GM19035 (cell line): ENCODE measurements at regions not wholly inside any gene's neighbourhood (a gene's known extent, or its start where the extent isn't known, plus 50 kb on each side); places are given as distances from the start of the nearest gene placed in this dataset.
"Not testable (repeated sequence)": the region's sequence is repeated elsewhere in the genome, so short reads cannot be mapped to it uniquely, and the experiment has no call there.

Experiments used
- ATAC-seq: cut with Tn5 transposase; IDR thresholded peaks from one replicate; pipeline ENCODE4 v1.9.1; 2021; ENCODE audit not compliant: unreplicated experiment

DNA sequence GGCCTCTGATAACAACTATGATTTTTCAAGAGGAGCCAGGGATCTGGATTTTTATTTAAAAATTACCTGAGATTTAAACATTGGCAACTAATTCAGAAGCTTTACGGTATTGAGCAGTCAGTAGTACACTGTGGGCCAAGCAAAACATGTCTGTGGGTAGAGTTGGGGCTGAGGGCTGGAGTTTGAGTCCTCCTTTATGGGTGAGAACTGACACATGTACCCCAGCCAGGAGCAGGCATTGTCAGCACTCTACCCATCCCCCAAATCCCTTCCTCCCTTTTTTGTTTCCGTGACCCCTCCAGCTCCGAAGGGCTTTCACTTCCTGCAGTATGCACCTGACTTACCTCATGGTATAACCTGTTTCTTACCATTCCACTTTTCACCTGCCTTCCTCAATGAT lies 131.4 kb downstream of the SNX5 start:
- ATAC-seq = no peak

DNA sequence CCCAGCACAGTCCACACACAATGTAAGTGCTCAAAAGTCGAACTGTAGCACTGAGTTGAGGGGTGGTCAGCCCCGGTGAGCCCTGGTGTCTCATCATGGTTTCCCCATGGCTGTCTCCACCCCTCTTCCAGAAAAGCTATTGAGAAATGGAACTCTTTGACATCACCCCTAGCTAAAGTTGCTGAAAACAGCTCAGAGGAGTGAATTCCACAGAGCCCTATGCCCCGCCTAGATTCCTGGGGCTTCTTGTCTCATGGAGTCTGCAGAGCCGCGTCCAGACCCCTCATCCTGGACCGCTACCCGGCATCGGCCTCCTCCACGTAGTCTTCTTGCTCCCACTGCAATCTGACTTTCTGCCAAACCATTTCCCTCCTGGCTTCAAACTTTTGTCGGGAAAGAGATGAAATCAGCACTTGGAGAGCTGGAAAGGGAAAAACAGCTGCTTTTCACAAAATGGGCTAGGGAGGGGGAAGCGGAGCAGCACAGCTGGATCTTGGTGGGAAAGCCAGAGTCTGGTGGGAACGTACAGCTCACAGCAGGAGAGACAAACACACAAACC lies 132.2 kb downstream of the SNX5 start:
- ATAC-seq = no peak

DNA sequence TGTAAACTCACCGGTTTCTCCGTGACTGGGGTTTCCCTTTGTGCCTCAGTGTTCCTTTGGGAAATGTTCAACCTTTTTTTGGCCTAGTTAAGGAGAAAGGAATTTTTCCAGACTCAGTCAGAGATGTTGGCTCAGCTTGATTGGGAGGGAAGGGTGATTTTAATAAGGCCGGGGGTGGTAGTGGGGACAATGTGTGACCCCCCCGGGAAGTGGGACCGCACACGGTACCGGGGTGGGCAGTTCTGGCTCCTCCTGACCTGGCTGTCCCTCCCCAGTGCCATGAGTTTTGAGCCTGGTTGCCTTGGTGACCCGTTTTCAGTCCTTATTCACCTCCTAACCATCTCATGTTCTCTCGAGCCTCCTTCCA lies 132.7 kb downstream of the SNX5 start:
- no peak for ATAC-seq

DNA sequence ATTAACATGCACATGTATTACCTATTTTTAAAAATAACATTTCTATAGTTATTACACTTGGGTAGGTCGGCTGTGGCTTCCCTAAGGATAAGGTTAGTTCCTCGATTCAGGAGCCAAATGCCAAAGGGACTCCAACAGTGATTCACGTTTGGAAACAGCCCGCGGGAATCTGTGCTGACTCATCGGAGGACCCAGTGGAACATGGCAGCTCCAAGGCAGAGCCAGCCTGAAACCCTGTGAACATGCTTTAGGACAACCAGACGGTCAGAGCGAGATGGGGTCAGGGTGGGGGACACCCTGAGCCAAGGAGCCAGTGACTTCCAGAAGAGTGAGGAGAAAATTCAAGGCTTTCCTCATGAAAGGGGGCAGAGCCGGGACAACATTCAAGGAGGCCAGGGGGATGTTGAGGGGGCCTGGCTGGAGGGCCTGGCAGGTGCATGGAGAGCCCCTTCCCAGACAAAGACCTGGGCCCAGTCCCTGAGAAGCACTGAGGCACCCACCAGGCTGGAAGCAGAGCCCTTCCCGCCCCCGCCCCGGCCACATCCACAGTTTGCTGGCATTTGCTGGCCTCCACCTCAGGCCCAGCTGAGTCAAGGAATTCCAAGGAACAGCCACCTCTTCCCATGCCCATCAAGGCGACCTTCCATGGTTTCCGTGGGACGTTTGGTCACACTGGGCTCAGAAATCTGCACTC lies 133.2 kb downstream of the SNX5 start:
- ATAC-seq = no peak

DNA sequence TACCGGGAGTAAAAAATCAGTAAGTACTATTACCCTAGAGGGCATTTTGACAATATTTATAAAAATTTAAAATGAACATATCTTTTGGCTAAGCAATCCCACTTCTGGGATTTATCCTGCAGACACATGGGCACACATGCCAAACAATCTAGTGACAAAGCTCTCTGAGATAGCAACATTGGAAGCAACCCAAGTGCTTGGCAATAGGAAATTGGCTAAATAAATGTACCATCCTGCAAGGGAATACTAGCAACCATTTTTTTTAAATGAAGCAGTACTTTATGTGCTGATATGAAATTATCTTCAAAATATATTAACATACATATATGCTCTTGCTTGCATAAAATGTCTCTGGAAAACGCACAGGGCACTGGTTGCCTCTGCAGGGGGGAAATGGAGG lies 133.8 kb downstream of the SNX5 start:
- ATAC-seq = no peak

DNA sequence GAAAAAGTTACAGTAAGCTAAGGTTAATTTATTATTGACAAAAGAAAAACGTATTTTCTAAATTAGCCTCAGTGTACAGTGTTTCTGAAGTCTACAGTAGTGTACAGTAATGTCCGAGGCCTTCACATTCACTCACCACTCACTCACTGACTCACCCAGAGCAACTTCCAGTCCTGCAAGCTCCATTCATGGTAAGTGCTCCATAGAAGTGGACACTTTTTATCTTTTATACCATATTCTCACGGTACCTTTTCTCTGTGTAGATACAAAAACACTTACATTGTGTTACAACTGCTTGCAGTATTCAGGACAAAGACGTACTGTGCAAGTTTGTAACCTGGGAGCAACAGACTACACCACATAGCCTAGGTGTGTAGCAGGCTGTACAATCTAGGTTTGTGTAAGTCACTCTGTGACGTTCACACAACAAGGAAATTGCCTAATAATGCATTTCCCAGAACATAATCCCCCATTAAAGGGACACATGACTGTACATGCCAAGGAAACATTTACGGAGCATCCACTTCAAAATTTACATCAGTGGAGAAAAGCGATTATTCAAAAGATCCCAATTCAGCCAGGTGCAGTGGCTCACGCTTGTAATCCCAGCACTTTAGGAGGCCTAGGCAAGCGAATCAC lies 133.4 kb downstream of the BANF2 start:
- no peak for ATAC-seq

DNA sequence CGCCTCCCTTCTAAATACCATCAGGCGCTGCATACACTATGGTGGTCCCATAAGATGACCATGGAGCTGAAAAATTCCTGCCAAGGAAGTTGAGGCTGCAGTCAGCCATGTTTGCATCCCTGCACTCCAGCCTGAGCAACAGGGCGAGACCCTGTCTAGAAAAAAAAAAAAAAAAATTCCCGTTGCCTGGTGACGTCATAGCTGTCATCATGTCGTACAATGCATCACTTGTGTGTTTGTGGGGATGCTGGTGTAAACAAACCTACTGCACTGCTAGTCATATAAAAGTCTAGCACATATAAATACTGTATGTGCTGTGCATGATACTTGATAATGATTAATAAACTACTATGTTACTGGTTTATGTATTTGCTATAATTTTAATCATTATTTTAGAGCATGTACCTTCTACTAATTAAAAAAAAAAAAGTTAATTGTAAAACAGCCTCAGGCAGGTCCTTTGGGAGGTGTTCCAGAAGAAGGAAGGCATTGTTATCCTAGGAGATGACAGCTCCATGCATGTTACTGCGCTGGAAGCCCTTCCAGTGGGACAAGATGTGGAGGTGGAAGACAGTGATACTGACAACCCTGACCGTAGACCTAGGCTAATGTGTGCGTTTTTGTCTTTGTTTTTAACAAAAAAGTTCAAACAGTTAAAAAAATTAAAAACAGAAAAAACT lies 132.6 kb downstream of the BANF2 start:
- ATAC-seq = no peak

DNA sequence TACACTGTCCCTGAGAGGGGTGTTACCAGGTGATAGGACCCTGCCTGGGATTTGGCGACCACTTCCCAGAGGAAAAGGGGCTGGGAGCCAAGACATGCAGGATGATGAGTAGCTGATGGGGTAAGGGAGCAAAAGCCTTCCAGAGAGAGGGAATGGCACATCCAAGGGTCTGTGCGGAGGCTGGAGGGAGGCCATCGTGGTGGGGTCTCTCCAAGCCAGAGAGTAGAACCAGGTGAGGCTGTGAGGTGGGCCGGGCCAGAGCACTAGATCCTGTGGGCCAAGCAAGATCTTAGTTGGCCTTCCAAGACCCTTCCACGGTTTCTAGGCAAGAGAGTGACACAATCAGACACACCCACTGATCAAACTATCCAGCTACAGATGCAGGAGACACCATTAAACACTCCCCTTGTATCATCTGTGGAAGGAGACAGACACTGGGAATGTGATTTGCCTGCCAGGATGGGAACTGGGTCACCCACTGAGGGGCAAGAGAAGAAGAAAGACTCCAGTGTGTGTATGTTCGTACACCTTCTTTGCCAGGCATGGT lies 128.9 kb downstream of the BANF2 start:
- ATAC-seq = no peak

DNA sequence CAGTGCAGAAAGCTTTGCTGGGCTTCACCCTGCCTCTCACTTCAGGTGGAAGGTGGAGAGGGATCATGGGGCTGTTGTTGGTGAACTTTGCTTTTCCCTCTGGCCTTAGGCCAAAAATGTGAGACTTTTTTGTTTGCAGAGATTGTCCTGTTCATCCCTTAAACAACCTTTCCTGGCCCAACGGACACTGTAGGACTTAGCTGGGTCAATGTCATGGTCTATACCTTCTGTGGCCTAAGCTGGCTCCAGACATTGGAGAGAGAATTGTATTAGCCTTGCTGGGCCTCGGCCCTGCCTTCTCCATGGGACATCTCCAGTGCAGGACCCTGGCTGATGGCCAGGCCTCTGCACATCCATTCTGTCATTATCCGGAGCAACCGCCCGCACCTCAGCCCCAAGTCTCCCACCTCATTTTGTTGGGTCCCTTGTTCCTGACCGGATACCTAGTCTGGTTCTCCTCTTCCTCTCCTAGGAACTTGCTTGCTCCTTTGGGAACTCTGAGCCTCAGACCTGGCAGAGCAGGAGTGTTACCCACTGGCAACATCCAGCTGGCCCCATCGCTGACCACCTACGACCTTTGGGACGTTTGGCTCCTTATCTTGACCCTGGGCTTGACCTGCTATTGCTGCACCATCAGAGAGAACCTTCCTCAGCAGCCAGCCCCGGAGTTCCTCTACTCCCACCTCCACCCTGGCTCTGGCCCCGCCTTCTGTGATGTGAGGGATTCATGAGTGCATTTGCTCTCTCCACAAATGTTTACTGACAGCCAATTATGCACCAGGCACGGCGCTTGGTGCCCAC lies 128.2 kb downstream of the BANF2 start:
- no peak for ATAC-seq

DNA sequence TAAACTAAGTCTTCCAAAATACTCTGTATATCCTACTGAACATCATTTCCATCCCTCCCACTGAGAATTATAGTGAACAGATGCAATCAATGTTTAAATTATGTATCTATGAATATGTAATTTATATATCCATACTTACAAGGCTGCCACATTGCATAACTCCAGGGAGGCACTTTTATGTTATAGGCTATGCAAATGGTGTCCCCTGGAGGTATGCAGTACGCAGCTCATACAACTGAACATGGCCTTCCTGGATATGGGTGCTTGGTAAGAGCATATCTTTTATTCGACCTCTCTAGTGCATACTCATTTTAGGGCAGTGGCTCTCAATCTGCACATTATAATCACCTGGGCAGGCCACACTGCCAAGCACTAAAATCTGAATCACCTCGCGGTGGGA lies 127.3 kb downstream of the BANF2 start:
- no peak for ATAC-seq

DNA sequence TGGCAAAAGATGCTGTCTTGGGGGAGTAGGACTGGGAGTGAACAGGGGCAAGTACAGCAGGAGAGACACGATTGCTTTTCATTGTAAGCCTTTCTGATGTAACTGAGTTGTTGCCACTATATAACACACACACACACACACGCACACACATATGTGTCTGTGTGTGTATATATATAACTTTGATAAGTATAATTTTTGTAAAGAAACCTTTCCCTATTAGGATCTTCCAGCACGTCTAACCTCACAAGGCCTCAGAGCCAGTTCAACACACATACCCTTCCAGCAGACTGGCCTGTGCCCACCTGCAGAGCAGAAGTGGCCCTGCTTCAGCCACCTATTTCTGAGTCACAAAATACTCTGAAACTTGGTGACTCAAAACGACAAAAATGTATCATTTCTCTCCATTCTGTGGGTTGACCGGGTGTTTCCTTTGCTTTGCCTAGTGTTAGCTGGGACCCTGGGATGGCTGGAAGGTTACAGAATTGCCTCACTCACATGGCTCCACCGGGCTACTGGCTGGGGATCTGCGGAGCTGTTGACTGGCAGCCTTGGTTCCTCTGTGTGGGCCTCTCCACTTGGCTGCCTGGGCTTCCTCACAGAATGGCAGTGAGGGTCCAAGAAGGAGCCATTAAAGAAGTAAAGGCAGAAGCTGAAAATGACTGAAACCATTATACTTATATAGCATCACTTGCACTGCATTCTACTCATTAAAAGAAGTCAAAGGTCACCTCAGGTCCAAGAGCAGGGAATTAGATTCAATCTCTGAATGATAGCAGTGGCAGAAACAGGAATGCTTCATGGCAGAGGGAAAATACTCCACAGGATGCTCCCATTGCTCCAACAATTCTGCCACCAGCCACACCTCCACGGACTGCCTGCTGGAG lies 126.4 kb downstream of the BANF2 start:
- ATAC-seq = peak; percentile 92

DNA sequence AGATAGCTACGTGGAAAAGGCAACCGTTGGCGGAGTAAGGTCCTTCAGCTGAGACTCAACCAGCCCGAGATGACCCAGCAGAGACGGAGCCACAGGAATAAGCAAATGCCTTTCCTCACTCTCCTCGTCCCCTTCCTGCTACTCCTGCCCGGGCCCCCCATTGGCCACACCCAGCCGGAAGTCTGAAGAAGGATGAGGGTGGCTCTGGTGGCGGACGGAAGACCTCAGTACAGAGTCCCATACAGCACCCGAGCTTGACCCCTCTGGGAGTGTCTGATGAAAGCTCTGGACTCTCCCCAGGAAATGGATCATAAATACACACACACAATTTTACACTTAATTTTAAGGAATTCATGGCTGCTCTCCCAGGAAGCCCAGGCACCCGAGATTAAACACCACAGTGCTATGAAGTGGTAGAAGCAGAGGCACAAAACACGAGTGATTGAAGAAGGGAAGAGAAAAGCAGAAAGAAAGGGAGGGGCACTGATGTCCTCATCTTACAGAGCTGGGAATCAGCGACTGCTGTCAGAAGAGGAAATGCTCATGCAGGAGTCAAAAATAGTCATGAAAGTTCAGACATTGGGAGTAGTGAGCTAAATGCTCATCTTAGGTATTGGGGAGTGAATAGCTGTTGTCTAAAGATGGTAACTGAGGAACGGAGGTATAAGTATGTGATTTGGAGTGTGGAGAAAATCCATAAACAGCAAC lies 125.6 kb downstream of the BANF2 start:
- no peak for ATAC-seq

DNA sequence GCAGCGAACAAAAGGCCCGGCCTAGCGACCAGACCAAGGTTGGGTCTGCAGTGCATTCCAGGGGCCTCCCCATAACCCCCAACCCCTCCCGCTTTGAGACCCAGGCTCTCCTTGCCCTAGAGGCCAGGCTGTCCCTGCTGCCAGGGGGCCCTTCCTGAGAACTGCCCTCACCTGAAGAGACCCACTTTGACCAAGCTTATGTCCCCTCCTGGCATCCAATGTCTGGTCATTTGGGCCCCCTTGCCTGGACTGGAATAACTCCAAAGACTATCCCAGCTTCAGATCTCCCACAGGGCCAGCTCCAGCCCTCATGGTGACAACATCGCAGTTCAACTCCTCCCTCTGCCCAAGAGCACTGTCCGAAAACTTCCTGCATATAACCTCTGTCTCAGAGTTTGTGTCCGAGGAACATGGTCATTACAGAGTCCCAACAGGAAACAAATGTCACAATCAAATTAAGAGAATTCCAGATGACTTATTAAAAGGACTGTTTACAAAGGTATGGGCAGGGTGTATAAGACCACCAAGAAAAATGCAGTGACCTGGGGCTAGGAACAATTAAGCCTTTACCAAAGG lies 125.0 kb downstream of the BANF2 start:
- ATAC-seq = no peak

DNA sequence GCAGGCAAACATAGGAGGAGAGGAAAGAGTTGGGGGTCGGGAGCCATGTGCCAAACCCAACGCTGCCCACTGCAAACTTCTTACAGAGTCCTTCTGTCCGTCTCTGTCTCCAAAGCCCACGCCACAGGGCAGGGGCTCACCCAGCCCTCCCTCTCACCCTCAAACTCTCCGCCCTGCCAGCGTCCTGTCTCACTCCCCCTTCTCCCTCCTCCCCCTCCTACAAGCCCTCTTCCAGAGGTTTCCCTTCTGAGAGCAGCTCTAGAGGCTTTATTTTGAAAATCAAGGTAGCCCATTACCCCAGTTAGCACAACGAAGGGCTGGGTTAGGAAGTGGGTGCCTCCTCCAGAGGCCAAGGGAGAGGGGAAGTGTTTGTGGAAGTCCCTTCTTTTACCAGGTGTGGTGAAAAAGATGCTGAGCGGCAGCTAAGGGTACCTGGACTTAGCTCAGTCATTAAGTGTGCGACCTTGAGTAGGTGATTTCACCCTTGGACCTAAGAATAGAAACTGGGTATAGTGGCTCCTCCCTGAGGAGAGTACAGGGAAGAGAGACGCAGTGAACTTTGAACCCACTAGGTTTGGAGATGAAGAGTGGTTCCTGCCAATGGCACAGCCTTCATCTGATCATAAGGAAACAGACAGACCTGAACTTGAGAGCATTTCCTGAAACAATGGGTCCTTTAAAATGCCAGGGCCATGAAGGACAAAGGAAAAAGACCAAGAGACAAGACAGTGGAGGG lies 123.8 kb downstream of the BANF2 start:
- no peak for ATAC-seq

DNA sequence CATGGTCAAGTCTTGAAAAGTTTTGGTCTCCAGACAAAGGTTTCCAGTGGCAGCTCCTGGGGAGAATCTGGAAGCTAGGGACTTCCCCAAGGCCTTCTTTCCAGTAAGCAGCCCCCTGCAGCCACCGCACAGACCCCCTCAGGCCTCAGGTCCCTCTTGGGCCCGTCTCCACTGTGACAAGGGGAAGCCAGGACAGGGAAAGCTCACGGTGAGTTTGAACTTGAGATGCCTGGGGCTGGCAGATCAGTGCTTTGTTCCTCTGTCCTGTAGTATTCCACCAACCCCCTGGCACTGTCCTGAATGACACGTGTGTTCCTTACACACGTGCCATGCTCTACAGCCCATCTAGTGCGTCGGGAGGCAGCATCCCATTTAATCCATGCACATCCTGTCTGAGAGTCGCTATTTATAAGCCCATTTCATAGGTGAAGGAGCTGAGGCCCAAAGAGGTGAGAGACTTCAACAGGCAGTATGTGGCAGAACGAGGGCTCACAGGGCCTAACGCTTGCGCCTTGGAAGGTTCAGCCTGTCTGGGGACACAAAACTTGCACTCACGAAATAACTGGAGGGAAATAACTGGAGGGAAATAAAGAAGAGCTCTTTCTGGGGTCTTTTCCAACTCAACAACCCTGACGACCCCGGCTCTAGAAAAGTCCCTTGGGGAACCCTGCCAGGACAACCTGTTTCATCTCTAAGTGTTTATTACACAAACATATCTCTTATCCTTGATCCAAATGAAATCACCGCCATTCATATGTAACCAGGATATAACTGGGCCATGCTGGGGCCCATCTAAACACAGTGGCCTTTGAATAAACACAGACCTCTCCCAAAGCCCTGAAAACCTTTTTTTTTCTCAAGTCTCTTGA lies 123.0 kb downstream of the BANF2 start:
- no peak for ATAC-seq

DNA sequence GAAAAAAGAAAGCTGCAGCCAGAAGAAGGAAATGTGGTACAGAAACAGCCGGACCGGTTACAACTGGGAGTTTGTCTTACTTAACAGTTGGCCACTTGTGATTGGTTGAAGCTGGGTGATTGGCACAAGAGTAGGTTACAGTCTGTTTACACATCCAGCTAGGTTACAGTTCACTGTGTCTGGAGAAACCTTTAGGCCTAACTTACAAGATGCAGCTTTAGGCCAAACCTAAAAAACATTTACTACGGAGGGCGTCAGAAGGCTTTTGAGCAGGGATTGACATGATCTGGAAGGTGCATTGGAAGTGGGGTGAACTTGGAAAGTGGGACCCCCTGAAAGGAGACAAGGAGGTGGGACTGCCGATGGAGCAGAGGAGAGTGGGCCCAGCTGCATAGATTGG lies 122.3 kb downstream of the BANF2 start:
- no peak for ATAC-seq

DNA sequence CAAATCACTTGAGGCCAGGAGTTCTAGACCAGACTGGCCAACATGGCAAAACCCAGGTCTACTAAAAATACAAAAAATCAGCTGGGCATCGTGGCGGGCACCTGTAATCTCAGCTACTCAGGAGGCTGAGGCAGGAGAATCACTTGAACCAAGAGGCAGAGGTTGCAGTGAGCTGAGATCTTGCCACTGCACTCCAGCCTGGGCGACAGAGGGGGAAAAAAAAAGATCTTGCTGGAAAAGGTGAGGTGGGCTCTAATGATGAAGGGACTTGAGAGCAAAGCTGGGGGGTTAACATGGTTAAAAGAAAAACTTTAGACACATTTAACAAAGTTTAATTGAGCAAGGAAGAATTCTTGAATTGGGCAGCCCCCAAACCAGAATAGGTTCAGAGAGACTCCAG lies 121.8 kb downstream of the BANF2 start:
- ATAC-seq = not testable (repeated sequence)
